ENCODE measurements at regions not wholly inside any gene's neighbourhood (a gene's known extent, or its start where the extent isn't known, plus 50 kb on each side); places are given as distances from the start of the nearest gene placed in this dataset.

DNA sequence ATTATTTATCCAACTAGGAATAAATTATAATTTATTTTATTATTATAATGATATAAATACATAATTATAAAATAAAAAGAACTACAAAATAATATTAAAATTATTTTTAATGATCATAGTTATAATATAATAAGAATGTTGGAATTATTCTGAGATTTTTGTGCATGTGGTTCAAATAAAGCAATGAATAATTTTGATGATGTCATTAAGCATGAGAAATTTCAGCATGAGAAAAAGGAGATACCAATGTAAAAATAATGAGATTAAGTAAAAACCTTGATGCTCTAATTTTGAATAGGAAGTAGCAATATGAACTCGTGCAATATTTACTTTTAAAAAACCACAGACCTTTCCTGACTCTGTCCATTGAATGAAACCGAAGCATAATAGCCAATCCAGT is 181.8 kb upstream of the MTNR1B start:
- TF ChIP-seq, protein P1, sequence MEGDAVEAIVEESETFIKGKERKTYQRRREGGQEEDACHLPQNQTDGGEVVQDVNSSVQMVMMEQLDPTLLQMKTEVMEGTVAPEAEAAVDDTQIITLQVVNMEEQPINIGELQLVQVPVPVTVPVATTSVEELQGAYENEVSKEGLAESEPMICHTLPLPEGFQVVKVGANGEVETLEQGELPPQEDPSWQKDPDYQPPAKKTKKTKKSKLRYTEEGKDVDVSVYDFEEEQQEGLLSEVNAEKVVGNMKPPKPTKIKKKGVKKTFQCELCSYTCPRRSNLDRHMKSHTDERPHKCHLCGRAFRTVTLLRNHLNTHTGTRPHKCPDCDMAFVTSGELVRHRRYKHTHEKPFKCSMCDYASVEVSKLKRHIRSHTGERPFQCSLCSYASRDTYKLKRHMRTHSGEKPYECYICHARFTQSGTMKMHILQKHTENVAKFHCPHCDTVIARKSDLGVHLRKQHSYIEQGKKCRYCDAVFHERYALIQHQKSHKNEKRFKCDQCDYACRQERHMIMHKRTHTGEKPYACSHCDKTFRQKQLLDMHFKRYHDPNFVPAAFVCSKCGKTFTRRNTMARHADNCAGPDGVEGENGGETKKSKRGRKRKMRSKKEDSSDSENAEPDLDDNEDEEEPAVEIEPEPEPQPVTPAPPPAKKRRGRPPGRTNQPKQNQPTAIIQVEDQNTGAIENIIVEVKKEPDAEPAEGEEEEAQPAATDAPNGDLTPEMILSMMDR (IDR thresholded peaks at IDR 0.05) = no peak
- TF ChIP-seq POLR2A (IDR thresholded peaks at IDR 0.05) = no peak
